GM13977 (cell line): ENCODE measurements at regions not wholly inside any gene's neighbourhood (a gene's known extent, or its start where the extent isn't known, plus 50 kb on each side); places are given as distances from the start of the nearest gene placed in this dataset.
"Not testable (repeated sequence)": the region's sequence is repeated elsewhere in the genome, so short reads cannot be mapped to it uniquely, and the experiment has no call there.

Source experiments
- DNase-seq: peaks from one replicate; pipeline ENCODE4 v3.0.0; 2012; ENCODE audit warnings: low spot score
- CTCF ChIP-seq: IDR thresholded peaks from 2 replicates; pipeline ENCODE4 v1.5.1; 2012; ENCODE audit warnings: mild to moderate bottlenecking, control low read depth; ENCODE audit not compliant: insufficient read depth; ENCODE audit errors: extremely low read depth, missing control alignments
- in situ Hi-C: fragments of 300-500 bp; cut with MboI; formaldehyde crosslinking; loops from one replicate; pipeline ENCODE4 v1.12.0; 2022; ENCODE audit warnings: low sequenced_read_pairs, low pct_unique_long_range_greater_than_20kb, mixed read lengths, inconsistent platforms; ENCODE audit not compliant: unreplicated experiment

GRCh38 chr9:120315154-120315553 lies 264.8 kb downstream of the CDK5RAP2 start:
- no peak for TF ChIP-seq CTCF
- DNase-seq, result no peak
- in situ Hi-C loops, result no loop called here

- no peak for TF ChIP-seq CTCF
- in situ Hi-C loops, result no loop called here
- DNase-seq, result no peak
These were observed 267.9 kb downstream of the CDK5RAP2 start for GRCh38 chr9:120312031-120312430.

- TF ChIP-seq CTCF, result no peak
- DNase-seq, result no peak
- in situ Hi-C loops, result no loop called here
These were observed 269.9 kb downstream of the CDK5RAP2 start for GRCh38 chr9:120310035-120310434.

- in situ Hi-C loops, result no loop called here
- DNase-seq, result no peak
- TF ChIP-seq CTCF, result no peak
These were observed 271.5 kb downstream of the CDK5RAP2 start for GRCh38 chr9:120308495-120308894.

GRCh38 chr9:120307599-120307998 lies 272.4 kb downstream of the CDK5RAP2 start:
- TF ChIP-seq CTCF, result no peak
- in situ Hi-C loops, result no loop called here

GRCh38 chr9:120306561-120306960 lies 273.4 kb downstream of the CDK5RAP2 start:
- no peak for TF ChIP-seq CTCF
- in situ Hi-C loops, result no loop called here
- no peak for DNase-seq

More at GRCh38 chr9:120307599-120307998, 272.4 kb downstream of the CDK5RAP2 start:
- DNase-seq, result no peak

- no peak for DNase-seq
- no peak for TF ChIP-seq CTCF
- in situ Hi-C loops, result no loop called here
These were observed 273.9 kb downstream of the CDK5RAP2 start for GRCh38 chr9:120306088-120306487.

GRCh38 chr9:120304896-120305295 lies 275.1 kb downstream of the CDK5RAP2 start:
- in situ Hi-C loops, DNase-seq: not testable (repeated sequence)
